ENCODE measurements at regions not wholly inside any gene's neighbourhood (a gene's known extent, or its start where the extent isn't known, plus 50 kb on each side); places are given as distances from the start of the nearest gene placed in this dataset.

- no peak overlapping the region for H3K4me3 ChIP-seq (ENCODE audit: low read depth, low read length)
- TF ChIP-seq CTCF (IDR thresholded peaks at IDR 0.05; ENCODE audit: low read depth, low read length, missing control alignments): no peak
- DNase-seq (ENCODE audit: low read depth): no peak
Measured at GRCh38 chr10:4549139-4549653, 276.8 kb upstream of the AKR1E2 start.

GRCh38 chr10:4546931-4547330 is 279.1 kb upstream of the AKR1E2 start:
- no peak for DNase-seq (ENCODE audit: low read depth)
- TF ChIP-seq CTCF (IDR thresholded peaks at IDR 0.05; ENCODE audit: low read depth, low read length, missing control alignments): no peak
- H3K4me3 ChIP-seq (ENCODE audit: low read depth, low read length): no peak overlapping the region

GRCh38 chr10:4546500-4546899 is 279.5 kb upstream of the AKR1E2 start:
- no peak for DNase-seq (ENCODE audit: low read depth)
- TF ChIP-seq CTCF (IDR thresholded peaks at IDR 0.05; ENCODE audit: low read depth, low read length, missing control alignments): no peak
- H3K4me3 ChIP-seq (ENCODE audit: low read depth, low read length): no peak overlapping the region

GRCh38 chr10:4545062-4545461 is 280.9 kb upstream of the AKR1E2 start:
- DNase-seq (ENCODE audit: low read depth): no peak
- TF ChIP-seq CTCF (IDR thresholded peaks at IDR 0.05; ENCODE audit: low read depth, low read length, missing control alignments): no peak
- no peak overlapping the region for H3K4me3 ChIP-seq (ENCODE audit: low read depth, low read length)

- H3K4me3 ChIP-seq (ENCODE audit: low read depth, low read length): no peak overlapping the region
- DNase-seq (ENCODE audit: low read depth): no peak
- no peak for TF ChIP-seq CTCF (IDR thresholded peaks at IDR 0.05; ENCODE audit: low read depth, low read length, missing control alignments)
Measured at GRCh38 chr10:4543938-4544533, 282.0 kb upstream of the AKR1E2 start.

- no peak for TF ChIP-seq CTCF (IDR thresholded peaks at IDR 0.05; ENCODE audit: low read depth, low read length, missing control alignments)
- no peak for DNase-seq (ENCODE audit: low read depth)
- no peak overlapping the region for H3K4me3 ChIP-seq (ENCODE audit: low read depth, low read length)
Measured at GRCh38 chr10:4541292-4541691, 284.7 kb upstream of the AKR1E2 start.

- no peak overlapping the region for H3K4me3 ChIP-seq (ENCODE audit: low read depth, low read length)
- DNase-seq (ENCODE audit: low read depth): no peak
- no peak for TF ChIP-seq CTCF (IDR thresholded peaks at IDR 0.05; ENCODE audit: low read depth, low read length, missing control alignments)
Measured at GRCh38 chr10:4538016-4538415, 288.0 kb upstream of the AKR1E2 start.

All from GM12864 (cell line).